ENCODE measurements at regions not wholly inside any gene's neighbourhood (a gene's known extent, or its start where the extent isn't known, plus 50 kb on each side); places are given as distances from the start of the nearest gene placed in this dataset.

GRCh38 chr3:75078290-75078689, 463.8 kb upstream of the CNTN3 start:
- no peaks in the 10 kb centered on the region for H3K4me1 Mint-ChIP-seq

DNA sequence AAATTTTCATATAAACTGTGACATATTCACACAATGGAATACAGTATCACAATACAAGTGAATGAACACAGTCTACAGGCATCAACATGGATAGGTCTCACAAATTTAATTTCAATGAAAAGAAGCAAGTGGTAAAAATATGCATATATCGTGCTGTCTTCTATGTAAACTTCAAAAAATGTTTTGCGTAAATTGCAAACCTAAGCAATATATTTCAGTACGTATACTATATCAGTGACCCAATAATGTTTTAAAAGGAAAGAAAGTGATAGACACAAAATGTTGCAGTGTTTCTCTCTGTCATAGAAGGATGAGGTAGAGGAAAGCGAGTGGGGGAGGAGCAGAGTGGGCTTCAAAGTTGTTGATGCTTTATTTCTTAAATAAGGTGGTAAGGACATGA, 468.4 kb upstream of the CNTN3 start:
- no peaks in the 10 kb centered on the region for H3K36me3 Mint-ChIP-seq
- H3K27ac Mint-ChIP-seq, result no peak overlapping the region

More at GRCh38 chr3:75078290-75078689, 463.8 kb upstream of the CNTN3 start:
- H3K9me3 Mint-ChIP-seq, result peaks cover 18% of the 10 kb centered on the region
- no peaks in the 10 kb centered on the region for H3K36me3 Mint-ChIP-seq
- ATAC-seq (no peak), DNase-seq (ENCODE audit: low spot score in 2 of 2) (no peak)
- H3K4me3 Mint-ChIP-seq, result no peak overlapping the region
- no peak overlapping the region for H3K27ac Mint-ChIP-seq

DNA sequence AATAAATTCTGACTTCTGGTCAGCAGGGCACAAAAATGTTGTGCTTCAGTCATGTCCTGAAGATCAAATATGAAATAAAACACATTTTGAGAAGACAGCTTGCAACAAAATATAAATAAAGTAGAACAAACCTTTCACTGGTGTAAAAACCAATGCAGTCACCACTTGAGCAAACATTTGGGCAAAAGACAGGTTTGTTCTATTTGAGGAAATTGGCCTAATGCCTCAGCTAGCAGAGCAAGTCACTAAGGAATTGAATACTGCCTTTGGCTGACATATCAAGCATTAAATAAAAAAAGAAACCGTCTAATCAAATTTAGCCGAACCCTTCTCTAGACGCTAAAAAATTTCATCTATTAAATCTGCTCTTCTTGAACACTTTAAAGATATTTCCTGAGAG, 475.4 kb upstream of the CNTN3 start:
- no peak for DNase-seq (ENCODE audit: low spot score in 2 of 2)
- Mint-ChIP-seq H3K36me3 (no peaks in the 10 kb centered on the region), H3K4me1 (no peaks in the 10 kb centered on the region), H3K27ac (no peak overlapping the region), H3K4me3 (no peak overlapping the region), H3K9me3 (peaks cover 16% of the 10 kb centered on the region)
- ATAC-seq, result no peak

More for the DNA sequence above, 468.4 kb upstream of the CNTN3 start:
- no peaks in the 10 kb centered on the region for H3K4me1 Mint-ChIP-seq
- DNase-seq (ENCODE audit: low spot score in 2 of 2) (no peak), ATAC-seq (no peak)
- peaks cover 18% of the 10 kb centered on the region for H3K9me3 Mint-ChIP-seq
- H3K4me3 Mint-ChIP-seq, result no peak overlapping the region

GRCh38 chr3:75101329-75102147, 487.1 kb upstream of the CNTN3 start:
- Mint-ChIP-seq H3K4me1 (no peaks in the 10 kb centered on the region), H3K9me3 (peaks cover 14% of the 10 kb centered on the region), H3K4me3 (no peak overlapping the region), H3K36me3 (no peaks in the 10 kb centered on the region), H3K27ac (no peak overlapping the region)
- DNase-seq (ENCODE audit: low spot score in 2 of 2), result no peak
- no peak for ATAC-seq

- no peak overlapping the region for H3K4me3 Mint-ChIP-seq
- DNase-seq (ENCODE audit: low spot score in 2 of 2) (no peak), ATAC-seq (no peak)
- H3K36me3 Mint-ChIP-seq, result no peaks in the 10 kb centered on the region
- H3K27ac Mint-ChIP-seq, result no peak overlapping the region
- H3K9me3 Mint-ChIP-seq, result peaks cover 5% of the 10 kb centered on the region
- no peaks in the 10 kb centered on the region for H3K4me1 Mint-ChIP-seq
These were observed 496.3 kb upstream of the CNTN3 start for GRCh38 chr3:75110741-75111140.

GRCh38 chr3:75115695-75116094, 501.2 kb upstream of the CNTN3 start:
- ATAC-seq (no peak), DNase-seq (ENCODE audit: low spot score in 2 of 2) (no peak)
- no peaks in the 10 kb centered on the region for H3K36me3 Mint-ChIP-seq
- no peak overlapping the region for H3K27ac Mint-ChIP-seq
- peaks cover 6% of the 10 kb centered on the region for H3K9me3 Mint-ChIP-seq
- no peaks in the 10 kb centered on the region for H3K4me1 Mint-ChIP-seq
- H3K4me3 Mint-ChIP-seq, result no peak overlapping the region

- Mint-ChIP-seq H3K4me1 (no peaks in the 10 kb centered on the region), H3K27ac (no peak overlapping the region), H3K9me3 (peaks cover 4% of the 10 kb centered on the region), H3K36me3 (no peaks in the 10 kb centered on the region), H3K4me3 (no peak overlapping the region)
- ATAC-seq, result no peak
- no peak for DNase-seq (ENCODE audit: low spot score in 2 of 2)
These were observed 504.3 kb upstream of the CNTN3 start for GRCh38 chr3:75118779-75119178.

GRCh38 chr3:75126556-75126955, 512.1 kb upstream of the CNTN3 start:
- H3K27ac Mint-ChIP-seq, result no peak overlapping the region
- no peaks in the 10 kb centered on the region for H3K36me3 Mint-ChIP-seq
- H3K4me1 Mint-ChIP-seq, result no peaks in the 10 kb centered on the region
- no peak overlapping the region for H3K4me3 Mint-ChIP-seq
- ATAC-seq (no peak), DNase-seq (ENCODE audit: low spot score in 2 of 2) (no peak)
- H3K9me3 Mint-ChIP-seq, result peaks cover 16% of the 10 kb centered on the region

DNA sequence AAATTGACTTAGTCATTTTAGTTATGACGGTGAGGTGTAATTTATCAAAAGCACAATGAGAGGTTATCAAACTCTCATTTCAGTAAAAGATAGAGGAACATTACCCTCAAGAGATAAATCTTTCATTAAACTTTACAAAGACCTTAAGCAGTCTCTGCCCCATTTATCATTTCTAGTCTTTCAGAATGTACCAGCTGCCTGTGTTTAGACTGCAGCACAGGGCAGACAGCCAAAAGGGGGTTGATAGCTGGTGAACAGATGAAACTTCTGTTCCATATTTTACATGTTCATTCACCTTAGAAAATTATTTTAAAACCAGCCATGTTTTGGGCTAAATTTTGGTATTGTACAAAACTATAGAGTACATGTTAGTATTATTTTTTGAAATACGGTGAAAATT, 514.6 kb upstream of the CNTN3 start:
- DNase-seq (ENCODE audit: low spot score in 2 of 2), result no peak
- Mint-ChIP-seq H3K36me3 (no peaks in the 10 kb centered on the region), H3K4me1 (no peaks in the 10 kb centered on the region), H3K9me3 (peaks cover 23% of the 10 kb centered on the region), H3K4me3 (no peak overlapping the region), H3K27ac (no peak overlapping the region)
- ATAC-seq, result no peak

DNA sequence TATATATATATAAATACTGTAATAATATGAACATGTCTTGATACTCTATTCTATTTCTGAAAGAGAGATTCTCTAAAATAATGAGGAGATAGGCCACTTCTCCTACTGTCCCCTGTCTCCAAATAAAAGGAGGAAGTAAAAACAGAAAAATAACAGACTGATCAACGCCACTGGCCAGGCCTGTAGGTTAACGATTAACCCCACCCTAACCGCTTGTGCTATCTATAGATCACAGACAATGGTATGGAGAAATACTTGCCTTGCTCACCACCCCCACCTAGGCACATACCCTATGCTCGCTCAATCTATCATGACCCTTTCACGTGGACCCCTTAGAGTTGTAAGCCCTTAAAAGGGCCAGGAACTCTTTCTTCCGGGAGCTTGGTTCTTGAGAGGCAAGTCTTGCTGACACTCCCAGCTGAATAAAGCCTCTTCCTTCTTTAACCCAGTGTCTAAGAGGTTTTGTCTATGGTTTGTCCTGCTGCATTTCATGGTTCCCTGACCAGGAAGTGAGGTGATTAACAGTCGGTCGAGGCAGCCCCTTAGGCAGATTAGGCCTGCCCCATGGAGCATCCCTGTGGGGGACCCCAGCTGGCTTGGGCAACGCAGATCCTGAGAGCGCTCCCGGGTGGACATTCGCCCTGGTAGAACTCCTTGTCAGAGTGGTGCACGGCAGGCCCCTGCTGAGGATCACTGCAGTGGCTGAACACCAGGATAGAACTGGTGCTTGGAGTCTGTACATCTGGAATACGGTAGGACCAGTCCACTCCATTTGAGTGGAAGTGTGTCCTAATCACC, 521.8 kb upstream of the CNTN3 start:
- H3K27ac Mint-ChIP-seq, result no peak overlapping the region

DNA sequence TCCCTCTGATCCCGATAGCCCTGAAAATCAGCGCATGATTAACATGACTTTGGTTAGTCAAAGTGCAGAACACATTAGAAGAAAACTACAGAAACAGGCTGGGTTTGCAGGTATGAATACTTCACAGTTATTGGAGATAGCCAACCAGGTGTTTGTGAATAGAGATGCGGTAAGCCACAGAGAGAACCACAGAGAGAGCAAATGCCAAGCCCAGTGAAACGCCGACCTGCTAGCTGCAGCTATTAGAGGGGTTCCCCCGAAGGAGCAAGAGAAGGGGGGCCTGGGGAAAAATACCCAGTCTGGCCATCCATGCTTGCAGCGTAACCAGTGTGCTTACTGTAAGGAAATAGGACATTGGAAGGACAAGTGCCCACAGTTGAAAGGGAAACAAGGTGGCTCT, 523.9 kb upstream of the CNTN3 start:
- no peaks in the 10 kb centered on the region for H3K36me3 Mint-ChIP-seq
- no peaks in the 10 kb centered on the region for H3K4me1 Mint-ChIP-seq
- no peak overlapping the region for H3K27ac Mint-ChIP-seq
- no peak overlapping the region for H3K4me3 Mint-ChIP-seq
- no peak for ATAC-seq
- peaks cover 16% of the 10 kb centered on the region for H3K9me3 Mint-ChIP-seq
- DNase-seq (ENCODE audit: low spot score in 2 of 2), result no peak

More for the DNA sequence above, 521.8 kb upstream of the CNTN3 start:
- no peaks in the 10 kb centered on the region for H3K36me3 Mint-ChIP-seq
- DNase-seq (ENCODE audit: low spot score in 2 of 2) (no peak), ATAC-seq (no peak)
- H3K9me3 Mint-ChIP-seq, result peaks cover 23% of the 10 kb centered on the region
- H3K4me1 Mint-ChIP-seq, result no peaks in the 10 kb centered on the region
- no peak overlapping the region for H3K4me3 Mint-ChIP-seq

- no peaks in the 10 kb centered on the region for H3K4me1 Mint-ChIP-seq
- H3K27ac Mint-ChIP-seq, result no peak overlapping the region
- no peak for ATAC-seq
- no peaks in the 10 kb centered on the region for H3K36me3 Mint-ChIP-seq
- no peak for DNase-seq (ENCODE audit: low spot score in 2 of 2)
- no peak overlapping the region for H3K4me3 Mint-ChIP-seq
- H3K9me3 Mint-ChIP-seq, result peaks cover 8% of the 10 kb centered on the region
These were observed 523.1 kb upstream of the FRG2C start for GRCh38 chr3:75140904-75141615.

DNA sequence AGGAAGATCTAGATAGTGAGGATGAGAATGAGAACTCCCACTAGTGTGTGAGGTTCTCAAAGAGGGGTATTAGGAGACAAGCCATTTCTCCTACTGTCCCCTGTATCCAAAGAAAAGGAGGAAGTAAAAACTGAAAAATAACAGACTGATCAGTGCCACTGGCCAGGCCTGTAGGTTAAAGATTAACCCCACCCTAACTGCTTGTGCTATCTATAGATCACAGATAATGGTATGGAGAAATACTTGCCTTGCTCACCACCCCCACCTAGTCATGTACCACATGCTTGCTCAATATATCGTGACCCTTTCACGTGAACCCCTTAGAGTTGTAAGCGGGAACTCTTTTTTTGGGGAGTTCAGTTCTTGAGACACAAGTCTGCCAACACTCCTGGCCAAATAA, 519.7 kb upstream of the FRG2C start:
- Mint-ChIP-seq H3K9me3 (peaks cover 9% of the 10 kb centered on the region), H3K27ac (no peak overlapping the region), H3K36me3 (no peaks in the 10 kb centered on the region), H3K4me3 (no peak overlapping the region), H3K4me1 (no peaks in the 10 kb centered on the region)
- ATAC-seq (no peak), DNase-seq (ENCODE audit: low spot score in 2 of 2) (no peak)

DNA sequence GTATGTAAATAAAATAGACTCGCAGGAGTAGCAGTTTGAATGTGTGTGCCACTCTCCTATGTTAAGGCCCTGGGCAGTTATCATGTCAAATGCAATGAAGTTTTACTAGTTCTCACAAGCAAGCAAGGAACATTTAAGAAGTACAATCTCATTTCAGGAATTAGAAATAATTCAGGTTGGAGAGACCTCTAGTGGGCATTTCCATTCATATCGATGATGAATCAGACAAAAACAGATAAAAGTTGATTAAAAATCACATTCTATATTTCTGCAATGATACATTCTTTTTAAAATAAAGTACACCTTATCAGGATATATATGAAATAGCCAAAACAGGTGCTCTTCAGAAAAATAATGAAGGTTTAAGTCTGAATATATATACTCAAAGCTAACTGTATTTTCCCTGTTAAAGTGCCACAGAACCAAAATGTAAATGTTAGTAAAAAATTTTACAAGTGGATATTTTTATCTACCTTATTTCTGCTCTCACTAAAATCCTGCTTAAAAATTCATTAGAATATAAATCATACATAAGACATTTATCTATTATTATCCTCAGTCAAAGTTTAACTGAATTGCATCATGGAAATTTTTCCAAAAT, 492.4 kb upstream of the FRG2C start:
- no peak for DNase-seq (ENCODE audit: low spot score in 2 of 2)

GRCh38 chr3:75176937-75177336, 487.2 kb upstream of the FRG2C start:
- Mint-ChIP-seq H3K4me1 (no peaks in the 10 kb centered on the region), H3K27ac (no peak overlapping the region), H3K4me3 (no peak overlapping the region), H3K9me3 (peaks cover 6% of the 10 kb centered on the region), H3K36me3 (no peaks in the 10 kb centered on the region)
- no peak for ATAC-seq
- DNase-seq (ENCODE audit: low spot score in 2 of 2), result no peak

More for the DNA sequence above, 492.4 kb upstream of the FRG2C start:
- Mint-ChIP-seq H3K4me3 (no peak overlapping the region), H3K4me1 (no peaks in the 10 kb centered on the region), H3K36me3 (no peaks in the 10 kb centered on the region), H3K27ac (no peak overlapping the region), H3K9me3 (peaks cover 3% of the 10 kb centered on the region)
- ATAC-seq, result no peak

All from stimulated activated effector memory CD8-positive, alpha-beta T cell treated with anti-CD3 and anti-CD28 coated beads, Interleukin-12 subunit alpha, Interleukin-12 subunit beta, amount 100 ng/mL, for 72 hours (primary cell).